Calu3 (cell line): ENCODE measurements at regions not wholly inside any gene's neighbourhood (a gene's known extent, or its start where the extent isn't known, plus 50 kb on each side); places are given as distances from the start of the nearest gene placed in this dataset.

Experiments used
- BruUV-seq: library from RNA; stranded (reverse); fragments of 400-500 nt; replicated peaks from 2 replicates; lab custom pipeline; 2021; lab: Mats Ljungman, UMichigan
- CTCF ChIA-PET: fragments of 300-600 bp; sonication (Branson Sonifier 250); formaldehyde crosslinking; loops from one replicate; lab custom pipeline; 2022; ENCODE audit warnings: antibody characterized with exemption; lab: Charles Lee
- DNase-seq: peaks from one replicate; pipeline ENCODE4 v3.0.0; 2022
- H3K27ac Mint-ChIP-seq: one replicate; pipeline ENCODE4 v1.8.0; 2022; ENCODE audit warnings: mixed read lengths; ENCODE audit not compliant: unreplicated experiment
- H3K27me3 Mint-ChIP-seq: one replicate; pipeline ENCODE4 v1.8.0; 2022; ENCODE audit warnings: mixed read lengths; ENCODE audit not compliant: unreplicated experiment
- H3K36me3 Mint-ChIP-seq: one replicate; pipeline ENCODE4 v1.8.0; 2022; ENCODE audit warnings: mild to moderate bottlenecking, moderate library complexity, mixed read lengths; ENCODE audit not compliant: insufficient read depth, unreplicated experiment
- H3K4me1 Mint-ChIP-seq: one replicate; pipeline ENCODE4 v1.8.0; 2022; ENCODE audit warnings: mild to moderate bottlenecking, low read depth, mixed read lengths; ENCODE audit not compliant: unreplicated experiment
- H3K4me3 Mint-ChIP-seq: one replicate; pipeline ENCODE4 v1.8.0; 2022; ENCODE audit warnings: mild to moderate bottlenecking, low read depth, moderate library complexity, mixed read lengths; ENCODE audit not compliant: unreplicated experiment
- H3K9me3 Mint-ChIP-seq: one replicate; pipeline ENCODE4 v1.8.0; 2022; ENCODE audit warnings: low read depth, mixed read lengths; ENCODE audit not compliant: unreplicated experiment
- intact Hi-C: fragments of 100-400 bp; cut with micrococcal nuclease; formaldehyde crosslinking; loops from one replicate; pipeline ENCODE4 v1.10.0; 2022; ENCODE audit not compliant: unreplicated experiment
- TF ChIP-seq, protein P1 (sequence below): fragments of 200-600 bp; IDR thresholded peaks from one replicate; pipeline ENCODE4 v1.8.0; 2022; ENCODE audit warnings: antibody characterized with exemption; ENCODE audit not compliant: unreplicated experiment

DNA sequence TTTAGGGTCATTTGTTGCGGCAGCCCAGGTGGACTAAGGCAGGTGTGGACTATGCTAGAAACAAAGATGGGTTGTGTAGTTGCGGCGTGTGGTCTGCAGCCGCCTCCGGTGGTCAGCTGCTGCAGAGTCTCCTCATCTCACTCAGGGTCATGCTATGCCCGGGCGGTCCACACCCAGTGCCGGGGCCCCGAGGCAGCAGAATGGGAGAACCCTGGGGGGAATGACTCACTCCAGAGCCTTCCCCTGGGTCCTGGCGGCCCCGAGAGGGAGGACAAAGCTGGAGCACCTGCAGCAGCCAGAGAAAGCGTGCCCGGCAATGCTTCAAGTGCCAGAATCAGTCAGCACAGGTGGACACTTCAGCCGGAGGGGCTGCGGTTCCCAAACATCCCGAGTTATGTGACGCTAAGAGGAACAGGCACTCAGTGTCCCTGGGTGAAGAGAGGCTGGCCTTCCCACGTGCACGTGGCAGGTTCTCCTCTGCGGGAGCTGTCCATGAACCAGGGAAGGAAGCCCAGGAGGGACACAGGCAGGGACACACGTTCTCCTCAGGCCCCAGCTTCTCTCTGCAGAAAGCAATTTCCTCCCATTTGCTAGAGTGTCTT is 289.6 kb upstream of the B3GAT1 start:
- no peaks in the 10 kb centered on the region for H3K4me1 Mint-ChIP-seq
- no peak overlapping the region for H3K4me3 Mint-ChIP-seq
- no peak overlapping the region for H3K27ac Mint-ChIP-seq
- DNase-seq: no peak
- TF ChIP-seq, protein P1, sequence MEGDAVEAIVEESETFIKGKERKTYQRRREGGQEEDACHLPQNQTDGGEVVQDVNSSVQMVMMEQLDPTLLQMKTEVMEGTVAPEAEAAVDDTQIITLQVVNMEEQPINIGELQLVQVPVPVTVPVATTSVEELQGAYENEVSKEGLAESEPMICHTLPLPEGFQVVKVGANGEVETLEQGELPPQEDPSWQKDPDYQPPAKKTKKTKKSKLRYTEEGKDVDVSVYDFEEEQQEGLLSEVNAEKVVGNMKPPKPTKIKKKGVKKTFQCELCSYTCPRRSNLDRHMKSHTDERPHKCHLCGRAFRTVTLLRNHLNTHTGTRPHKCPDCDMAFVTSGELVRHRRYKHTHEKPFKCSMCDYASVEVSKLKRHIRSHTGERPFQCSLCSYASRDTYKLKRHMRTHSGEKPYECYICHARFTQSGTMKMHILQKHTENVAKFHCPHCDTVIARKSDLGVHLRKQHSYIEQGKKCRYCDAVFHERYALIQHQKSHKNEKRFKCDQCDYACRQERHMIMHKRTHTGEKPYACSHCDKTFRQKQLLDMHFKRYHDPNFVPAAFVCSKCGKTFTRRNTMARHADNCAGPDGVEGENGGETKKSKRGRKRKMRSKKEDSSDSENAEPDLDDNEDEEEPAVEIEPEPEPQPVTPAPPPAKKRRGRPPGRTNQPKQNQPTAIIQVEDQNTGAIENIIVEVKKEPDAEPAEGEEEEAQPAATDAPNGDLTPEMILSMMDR: no peak
- H3K27me3 Mint-ChIP-seq: no peaks in the 10 kb centered on the region
- no TSS peak for BruUV-seq
- no peaks in the 10 kb centered on the region for H3K36me3 Mint-ChIP-seq
- CTCF ChIA-PET: no interaction called here
- H3K9me3 Mint-ChIP-seq: peaks cover 5% of the 10 kb centered on the region
- intact Hi-C loops: no loop called here

DNA sequence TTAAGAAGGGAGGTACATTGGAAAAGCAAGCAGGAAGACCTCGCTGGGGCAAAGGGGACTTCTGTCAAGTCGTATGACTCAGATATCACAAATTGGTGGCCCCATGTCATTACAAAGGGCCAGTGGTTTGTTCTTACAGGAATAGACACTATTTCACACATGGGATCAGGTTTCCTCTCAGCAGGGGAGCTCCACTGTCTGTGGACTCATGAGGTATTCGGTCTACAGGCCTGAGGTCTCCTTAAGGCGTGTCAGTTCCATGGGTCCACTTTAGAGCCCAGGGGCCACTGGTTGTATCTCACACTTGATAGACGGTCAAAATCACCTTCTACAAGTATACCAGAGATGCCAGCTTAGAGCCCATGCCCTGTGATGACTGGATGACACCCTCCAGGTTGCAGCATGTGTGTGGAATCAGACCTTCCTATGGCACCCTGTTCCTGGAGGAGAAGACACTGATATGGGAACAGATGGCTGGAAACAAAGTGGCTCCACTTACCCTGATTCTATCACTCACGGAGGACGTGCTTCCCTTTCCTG is 288.1 kb upstream of the B3GAT1 start:
- no peak overlapping the region for H3K4me3 Mint-ChIP-seq
- DNase-seq: no peak
- H3K36me3 Mint-ChIP-seq: no peaks in the 10 kb centered on the region
- TF ChIP-seq, protein P1: no peak
- BruUV-seq: no TSS peak
- CTCF ChIA-PET: no interaction called here
- no peaks in the 10 kb centered on the region for H3K4me1 Mint-ChIP-seq
- intact Hi-C loops: no loop called here
- H3K9me3 Mint-ChIP-seq: peaks cover 5% of the 10 kb centered on the region
- no peak overlapping the region for H3K27ac Mint-ChIP-seq
- H3K27me3 Mint-ChIP-seq: no peaks in the 10 kb centered on the region

DNA sequence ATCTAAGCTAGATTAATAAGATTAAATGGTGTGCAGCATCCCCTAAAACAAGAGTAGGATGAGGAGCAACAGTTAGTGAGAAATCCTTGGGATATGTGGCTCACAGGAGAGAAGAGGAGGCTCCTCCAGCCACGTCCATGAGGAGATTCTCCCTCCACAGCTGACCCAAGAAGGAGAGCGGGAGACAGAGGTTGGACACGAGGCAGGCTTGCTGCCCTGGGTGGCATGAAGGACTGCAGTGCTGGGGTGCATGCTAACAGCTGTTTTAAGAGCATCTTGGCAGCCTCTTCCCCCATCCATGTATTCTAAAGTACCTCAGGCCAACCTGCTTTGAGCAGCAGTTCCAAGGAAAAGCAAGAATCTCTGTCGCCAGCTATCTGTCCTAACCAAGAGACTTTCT is 284.4 kb upstream of the B3GAT1 start:
- H3K4me3 Mint-ChIP-seq: no peak overlapping the region
- H3K4me1 Mint-ChIP-seq: no peaks in the 10 kb centered on the region
- TF ChIP-seq, protein P1: no peak
- CTCF ChIA-PET: no interaction called here
- intact Hi-C loops: no loop called here
- no peak overlapping the region for H3K27ac Mint-ChIP-seq
- BruUV-seq: no TSS peak
- no peak for DNase-seq
- peaks cover 12% of the 10 kb centered on the region for H3K9me3 Mint-ChIP-seq
- H3K27me3 Mint-ChIP-seq: no peaks in the 10 kb centered on the region
- H3K36me3 Mint-ChIP-seq: no peaks in the 10 kb centered on the region

GRCh38 chr11:134691985-134692384 is 279.9 kb upstream of the B3GAT1 start:
- no TSS peak for BruUV-seq
- TF ChIP-seq, protein P1: no peak
- H3K27me3 Mint-ChIP-seq: no peaks in the 10 kb centered on the region
- H3K4me1 Mint-ChIP-seq: no peaks in the 10 kb centered on the region
- H3K4me3 Mint-ChIP-seq: no peak overlapping the region
- no peak for DNase-seq
- peaks cover 15% of the 10 kb centered on the region for H3K9me3 Mint-ChIP-seq
- no peak overlapping the region for H3K27ac Mint-ChIP-seq
- H3K36me3 Mint-ChIP-seq: no peaks in the 10 kb centered on the region
- CTCF ChIA-PET: no interaction called here
- intact Hi-C loops: no loop called here
